Pancreas (tissue), 10 donors: ENCODE measurements at regions not wholly inside any gene's neighbourhood (a gene's known extent, or its start where the extent isn't known, plus 50 kb on each side); places are given as distances from the start of the nearest gene placed in this dataset.

Experiments used
- ATAC-seq, 4 donors: fragments of 200-7000 bp; cut with Tn5 transposase; one replicate each; pipeline versions ENCODE4 v1.8.0 to v1.9.1; 2020; ENCODE audit warnings: mild to moderate bottlenecking in 4 of 4, moderate library complexity in 4 of 4
- DNase-seq, 6 donors: peaks; one replicate each; pipeline ENCODE4 v3.0.0-alpha.2; 2020
- FAIRE-seq: peaks from 2 replicates; lab custom pipeline; 2012; peaks lifted over from hg19 to GRCh38; lab: Jason Lieb, UNC
- H3K27ac ChIP-seq, 4 donors: fragments of 200-600 bp; sonication (generic); 1 replicate in 3 of 4; 2 replicates in 1 of 4; pipeline versions ENCODE4 v1.5.0 to v1.8.0; 2020
- H3K27me3 ChIP-seq, 4 donors: fragments of 200-600 bp; one replicate each; pipeline ENCODE4 v1.8.0; 2021
- H3K36me3 ChIP-seq, 3 donors: fragments of 200-600 bp; sonication (generic) in 1 of 3; one replicate each; pipeline versions ENCODE4 v1.5.0 to v1.8.0; 2020 to 2021
- H3K4me1 ChIP-seq, 3 donors: fragments of 200-600 bp; one replicate each; pipeline ENCODE4 v1.8.0; 2021
- H3K4me3 ChIP-seq, 4 donors: fragments of 200-600 bp; sonication (generic) in 2 of 4; one replicate each; pipeline versions ENCODE4 v1.5.0 to v1.8.0; 2020 to 2021
- H3K9me3 ChIP-seq, 4 donors: fragments of 200-600 bp; one replicate each; pipeline ENCODE4 v1.8.0; 2021
- CTCF ChIP-seq, 4 donors: fragments of 200-600 bp; sonication (generic) in 3 of 4; IDR thresholded peaks; one replicate each; pipeline versions ENCODE4 v1.5.0 to v1.8.0; 2021; ENCODE audit warnings: antibody characterized with exemption in 4 of 4
- WGBS, 2 donors: extraction: QIAGEN DNeasy Blood & Tissue Kit; methylation state at CpG; one replicate each; pipeline ENCODE4 v1.1.7; 2013; 5-methylcytosine and 5-hydroxymethylcytosine counted together
- intact Hi-C, 3 donors: fragments of 100-400 bp; cut with DNase I; formaldehyde crosslinking; loops; one replicate each; pipeline versions ENCODE4 v1.11.1 to v1.14.2; 2022
- donor health status: healthy with polysubstance abuse.
- donor health status: DM: no; HTN: no; CAD: no; lungs with moderate emphysema.
- donor health status: DM: no; HTN: no; CAD: no.
- donor health status: control.
- donor health status: control.
- donor health status: Bipolar disorder and iron deficiency.
- donor health status: DM: yes; HTN: yes; CAD: no.
- donor health status: DM: no; HTN: no; CAD: no.
- donor health status: DM: no; HTN: no; CAD: no.
- donor health status: DM: yes; HTN: yes; CAD: no.

DNA sequence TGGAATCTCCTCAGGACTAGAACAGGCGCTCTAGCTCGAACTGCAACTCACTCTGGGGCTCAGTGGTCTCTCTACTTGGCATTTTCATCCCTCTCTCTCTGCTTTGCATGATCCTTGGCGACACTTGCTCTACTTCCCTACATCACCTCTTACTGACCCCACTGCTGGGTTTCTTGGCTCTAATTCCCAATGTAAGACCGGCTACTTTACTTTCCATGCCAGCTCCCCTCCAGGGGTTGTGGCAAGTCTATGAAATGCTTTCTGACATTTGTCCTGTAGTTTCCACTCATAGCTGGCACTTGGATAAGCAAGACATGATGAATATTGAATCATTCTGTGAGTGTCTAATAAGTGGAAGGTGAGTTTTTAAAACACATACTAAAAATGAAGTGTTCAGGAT, 292.3 kb downstream of the USP25 start:
- Histone ChIP-seq H3K27me3 (no peaks in the 10 kb centered on the region), H3K27ac (no peak overlapping the region), H3K4me3 (no peak overlapping the region), H3K9me3 (no peaks in the 10 kb centered on the region), H3K36me3 (no peaks in the 10 kb centered on the region), H3K4me1 (no peaks in the 10 kb centered on the region)
- WGBS, 2 donors, result 61 to 78% methylated on average over 4 of the region's 4 CpGs
- no peak for DNase-seq
- intact Hi-C loops, result no loop called here
- no peak for FAIRE-seq
- no peak for ATAC-seq
- TF ChIP-seq CTCF (IDR thresholded peaks at IDR 0.05), result no peak

DNA sequence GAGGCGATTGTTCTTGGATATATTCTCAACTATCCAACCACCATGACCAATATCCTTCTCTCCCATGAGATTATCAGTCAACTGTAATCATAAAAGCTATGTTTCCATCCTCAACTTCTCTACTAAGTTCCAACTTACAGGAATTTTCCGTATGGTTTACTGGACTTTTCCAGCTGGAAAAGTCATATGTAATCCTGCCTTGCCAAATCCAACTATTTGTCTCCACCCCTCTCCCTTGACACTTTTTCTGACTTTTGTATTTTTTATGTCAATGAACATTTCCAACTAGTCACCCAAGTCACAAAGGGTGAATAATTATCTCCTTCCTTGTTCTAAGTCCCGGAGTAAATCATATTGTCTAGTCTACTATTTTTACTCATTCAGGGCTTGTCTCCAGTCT, 293.1 kb downstream of the USP25 start:
- Histone ChIP-seq H3K36me3 (no peaks in the 10 kb centered on the region), H3K4me1 (no peaks in the 10 kb centered on the region), H3K9me3 (no peaks in the 10 kb centered on the region), H3K4me3 (no peak overlapping the region), H3K27me3 (no peaks in the 10 kb centered on the region), H3K27ac (no peak overlapping the region)
- TF ChIP-seq CTCF (IDR thresholded peaks at IDR 0.05), result no peak
- FAIRE-seq (no peak), ATAC-seq (no peak), DNase-seq (no peak)
- intact Hi-C loops, result no loop called here
- WGBS, 2 donors, result 45% methylated on average over 3 of the region's 3 CpGs

- DNase-seq (no peak), FAIRE-seq (no peak), ATAC-seq (no peak)
- no peak for TF ChIP-seq CTCF (IDR thresholded peaks at IDR 0.05)
- Histone ChIP-seq H3K4me1 (no peaks in the 10 kb centered on the region), H3K27ac (no peak overlapping the region), H3K36me3 (no peaks in the 10 kb centered on the region), H3K9me3 (no peaks in the 10 kb centered on the region), H3K4me3 (no peak overlapping the region), H3K27me3 (no peaks in the 10 kb centered on the region)
- 59 to 78% methylated on average over 2 of the region's 2 CpGs for WGBS, 2 donors
- intact Hi-C loops, result no loop called here
These were observed 298.4 kb downstream of the USP25 start for GRCh38 chr21:16028142-16028541.

DNA sequence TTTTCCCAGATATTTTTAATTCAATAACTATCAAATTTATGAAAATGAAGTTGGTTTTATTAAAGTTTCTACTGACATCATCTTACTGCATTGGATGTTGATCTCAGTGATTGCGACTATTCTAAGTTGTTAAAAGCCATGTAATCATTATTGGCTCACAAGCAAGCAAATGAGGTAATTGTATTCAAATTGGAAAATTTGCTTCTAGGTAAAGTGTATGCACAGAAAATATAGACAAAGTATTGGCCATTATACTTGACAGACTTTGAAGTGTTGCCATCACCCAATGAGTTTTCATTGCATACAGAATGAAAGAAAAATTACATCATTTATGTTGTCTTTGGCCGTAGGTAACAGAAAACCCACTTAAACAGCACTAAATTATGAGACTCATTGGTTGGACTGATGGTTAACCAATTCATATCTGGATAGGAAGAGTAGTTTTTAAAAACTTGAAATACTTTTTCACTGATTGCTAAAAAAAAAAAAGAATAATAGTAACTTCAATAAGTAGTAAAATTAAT, 299.2 kb downstream of the USP25 start:
- Histone ChIP-seq H3K4me1 (no peaks in the 10 kb centered on the region), H3K27me3 (no peaks in the 10 kb centered on the region), H3K27ac (no peak overlapping the region), H3K4me3 (no peak overlapping the region), H3K36me3 (no peaks in the 10 kb centered on the region), H3K9me3 (no peaks in the 10 kb centered on the region)
- TF ChIP-seq CTCF (IDR thresholded peaks at IDR 0.05), result no peak
- ATAC-seq (no peak), DNase-seq (no peak), FAIRE-seq (no peak)
- 58 to 63% methylated on average over 2 of the region's 2 CpGs for WGBS, 2 donors
- intact Hi-C loops, result no loop called here

DNA sequence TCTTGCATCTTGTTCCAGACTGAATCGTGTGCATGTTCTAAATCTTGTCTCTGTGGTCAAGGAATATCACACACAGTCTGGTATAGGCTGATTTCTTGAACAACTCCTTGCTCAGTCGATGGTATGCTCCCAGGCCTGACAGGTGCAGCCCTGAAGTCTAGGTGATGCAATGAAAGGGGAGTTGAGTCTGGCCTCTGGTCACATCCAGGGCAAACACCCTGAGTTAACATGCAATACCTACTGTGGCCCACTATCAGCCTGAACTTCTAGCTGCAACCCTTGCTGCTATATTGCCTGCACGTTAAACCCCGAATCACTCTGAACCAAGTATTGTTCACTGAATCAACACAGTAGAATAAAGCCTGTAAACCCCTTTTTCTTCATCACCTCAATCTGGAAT, 303.4 kb downstream of the USP25 start:
- no peak for TF ChIP-seq CTCF (IDR thresholded peaks at IDR 0.05)
- ATAC-seq (no peak), DNase-seq (no peak), FAIRE-seq (no peak)
- Histone ChIP-seq H3K4me1 (no peaks in the 10 kb centered on the region), H3K36me3 (no peaks in the 10 kb centered on the region), H3K27me3 (no peaks in the 10 kb centered on the region), H3K27ac (no peak overlapping the region), H3K9me3 (no peaks in the 10 kb centered on the region), H3K4me3 (no peak overlapping the region)
- intact Hi-C loops, result no loop called here
- WGBS, 2 donors, result 68 to 83% methylated on average over 4 of the region's 4 CpGs
